C4-2B (cell line): ENCODE measurements at regions not wholly inside any gene's neighbourhood (a gene's known extent, or its start where the extent isn't known, plus 50 kb on each side); places are given as distances from the start of the nearest gene placed in this dataset.

ENCODE experiments used
- H3K27ac ChIP-seq: fragments of 450-650 bp; 2 replicates; pipeline ENCODE4 v1.5.1; 2017
- CTCF ChIP-seq: fragments of 450-650 bp; conservative IDR thresholded peaks from 2 replicates; pipeline ENCODE4 v1.5.1; 2017; ENCODE audit warnings: mild to moderate bottlenecking
- ZFX ChIP-seq: fragments of 450-650 bp; IDR thresholded peaks from 2 replicates; pipeline ENCODE4 v1.6.1; 2017

- no peak for TF ChIP-seq CTCF
- no peak for TF ChIP-seq ZFX
- H3K27ac ChIP-seq, result no peak overlapping the region
Observed at GRCh38 chr5:74406844-74407243, 233.7 kb downstream of the ENC1 start.

GRCh38 chr5:74405593-74405992 lies 234.9 kb downstream of the ENC1 start:
- no peak overlapping the region for H3K27ac ChIP-seq
- TF ChIP-seq CTCF (no peak), ZFX (no peak)

GRCh38 chr5:74404574-74405508 lies 235.7 kb downstream of the ENC1 start:
- H3K27ac ChIP-seq, result no peak overlapping the region; the same call in 1 of the 2 replicates
- TF ChIP-seq CTCF (no peak; the same call in 1 of the 2 replicates), ZFX (no peak)

GRCh38 chr5:74403771-74404170 lies 236.8 kb downstream of the ENC1 start:
- no peak for TF ChIP-seq CTCF
- no peak for TF ChIP-seq ZFX
- H3K27ac ChIP-seq, result no peak overlapping the region

- no peak for TF ChIP-seq ZFX
- no peak for TF ChIP-seq CTCF
- no peak overlapping the region for H3K27ac ChIP-seq
Observed at GRCh38 chr5:74402553-74402952, 238.0 kb downstream of the ENC1 start.

GRCh38 chr5:74401946-74402320 lies 238.6 kb downstream of the ENC1 start:
- H3K27ac ChIP-seq, result no peak overlapping the region
- no peak for TF ChIP-seq CTCF
- TF ChIP-seq ZFX, result no peak

GRCh38 chr5:74401281-74401945 lies 239.1 kb downstream of the ENC1 start:
- H3K27ac ChIP-seq, result no peak overlapping the region
- TF ChIP-seq ZFX (no peak), CTCF (no peak)
